ENCODE measurements at regions not wholly inside any gene's neighbourhood (a gene's known extent, or its start where the extent isn't known, plus 50 kb on each side); places are given as distances from the start of the nearest gene placed in this dataset.
"Not testable (repeated sequence)": the region's sequence is repeated elsewhere in the genome, so short reads cannot be mapped to it uniquely, and the experiment has no call there.

DNA sequence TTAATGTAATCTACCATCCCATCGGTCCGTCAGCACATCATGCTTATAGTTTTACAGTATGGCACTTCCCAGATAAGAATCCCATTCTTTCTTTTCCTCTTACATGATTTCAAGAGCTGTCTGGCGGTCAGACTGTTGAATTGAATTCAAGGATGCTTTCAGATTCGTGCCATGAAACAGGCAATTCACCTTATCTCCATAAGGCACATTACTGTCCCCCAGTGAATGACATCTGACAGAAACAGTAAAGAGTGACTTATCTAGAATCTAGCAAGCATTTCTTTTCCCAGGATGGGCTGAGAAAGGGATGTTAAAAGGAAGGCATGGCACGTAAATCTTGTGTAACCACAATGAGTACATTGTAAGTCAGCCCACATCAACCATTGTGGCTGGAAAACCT is 61.1 kb upstream of the SEM1 start:
- DNase-seq, result no peak

DNA sequence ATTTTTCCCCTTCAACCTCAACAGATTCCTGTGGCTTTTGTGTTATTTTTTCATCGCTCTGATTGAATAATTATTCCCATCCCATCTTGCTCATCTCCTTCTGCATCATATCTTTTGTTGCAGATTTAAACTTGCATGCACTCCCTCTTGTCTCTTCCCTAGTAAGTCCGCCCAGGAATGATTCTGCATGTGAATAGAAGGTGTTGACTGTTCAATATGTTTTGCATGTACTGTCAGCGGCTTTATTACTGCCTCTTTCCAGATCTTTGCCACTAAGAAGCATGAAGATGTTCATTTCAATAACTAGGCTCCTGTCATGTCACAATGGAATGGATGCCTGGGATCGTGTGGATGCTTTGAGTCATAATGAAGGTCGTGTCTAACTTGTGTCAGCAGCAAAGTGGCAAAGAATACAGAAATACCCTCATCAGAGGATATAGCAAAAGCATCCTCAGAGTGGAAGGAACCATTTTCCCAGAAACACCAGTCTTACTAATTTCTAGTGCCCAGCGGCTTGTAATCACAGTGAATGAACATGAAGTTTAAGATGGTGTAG is 62.6 kb upstream of the SEM1 start:
- DNase-seq, result no peak

DNA sequence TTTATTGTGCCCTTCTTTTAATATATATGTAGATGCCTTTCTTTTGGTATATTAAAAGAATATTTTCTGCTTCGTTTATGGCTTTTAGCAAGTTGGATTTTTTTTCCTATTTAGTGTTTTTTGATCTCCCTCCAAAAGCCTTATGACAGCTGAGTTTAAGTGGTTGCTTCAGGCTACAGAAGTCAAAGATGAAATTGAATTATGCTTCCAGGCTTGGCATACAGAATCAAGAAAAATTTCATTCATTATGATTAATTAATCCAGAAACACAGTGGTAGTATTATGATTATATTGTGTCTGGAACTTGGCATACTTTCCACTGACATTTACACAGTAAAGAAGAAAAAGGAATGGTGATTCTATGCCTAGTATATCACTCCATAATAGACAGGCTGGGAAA is 63.8 kb upstream of the SEM1 start:
- DNase-seq, result no peak

DNA sequence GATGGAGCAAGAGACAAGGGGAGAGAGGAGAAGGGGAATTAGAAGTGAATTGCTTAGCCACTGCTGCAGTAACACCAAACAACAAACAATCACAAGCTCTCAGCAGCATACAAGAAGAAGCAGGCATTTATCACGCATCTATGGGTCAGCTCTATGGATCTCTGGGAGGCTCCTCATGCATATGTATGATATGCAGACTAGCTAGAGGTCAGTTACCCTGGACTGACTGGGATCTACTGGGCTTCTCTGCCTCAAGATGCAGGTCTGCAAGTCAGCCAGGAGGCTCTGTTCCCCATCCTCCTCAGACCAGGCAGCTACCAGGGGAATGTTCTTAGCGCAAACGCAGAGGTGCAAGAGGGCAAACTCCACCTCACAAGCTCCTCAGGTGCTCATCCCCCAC is 64.7 kb upstream of the SEM1 start:
- no peak for DNase-seq

DNA sequence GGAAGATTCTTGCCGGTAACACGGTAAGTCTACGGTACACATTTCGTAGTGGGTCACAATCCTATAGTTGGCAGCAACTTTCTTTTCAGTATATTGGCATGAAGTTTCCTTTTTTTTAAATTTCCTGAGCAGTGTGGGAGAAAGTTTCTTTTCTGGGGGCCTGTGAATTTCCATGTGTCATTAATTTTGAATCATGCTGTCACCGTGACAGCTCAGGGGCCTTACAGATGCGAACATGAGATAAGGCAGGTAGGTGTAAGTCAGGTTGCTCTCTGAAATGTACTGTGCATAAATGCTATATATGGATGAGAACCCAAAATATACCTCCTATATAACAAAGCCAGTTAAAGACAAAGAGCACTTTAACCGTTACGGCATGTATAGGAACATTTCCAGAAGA is 65.4 kb upstream of the SEM1 start:
- no peak for DNase-seq

DNA sequence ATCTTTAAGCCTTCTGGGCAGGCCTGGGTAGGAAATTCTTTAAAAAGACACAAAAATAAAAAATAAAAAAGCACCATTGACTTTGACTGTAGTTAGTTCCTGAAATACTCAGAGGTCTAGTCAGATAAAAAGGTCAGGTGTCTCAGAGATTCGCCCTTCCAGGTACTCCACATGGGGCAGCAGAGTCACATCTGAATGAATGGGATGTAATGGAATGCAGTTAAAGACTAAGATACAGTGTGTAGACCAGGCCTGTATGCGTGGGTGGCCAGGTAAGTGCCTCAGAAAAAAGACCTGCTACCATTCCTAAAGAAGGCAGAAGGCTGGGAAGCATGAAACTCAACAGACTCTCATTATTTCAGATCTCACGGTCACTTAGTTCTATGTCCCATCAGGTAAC is 68.6 kb upstream of the SEM1 start:
- DNase-seq, result no peak

DNA sequence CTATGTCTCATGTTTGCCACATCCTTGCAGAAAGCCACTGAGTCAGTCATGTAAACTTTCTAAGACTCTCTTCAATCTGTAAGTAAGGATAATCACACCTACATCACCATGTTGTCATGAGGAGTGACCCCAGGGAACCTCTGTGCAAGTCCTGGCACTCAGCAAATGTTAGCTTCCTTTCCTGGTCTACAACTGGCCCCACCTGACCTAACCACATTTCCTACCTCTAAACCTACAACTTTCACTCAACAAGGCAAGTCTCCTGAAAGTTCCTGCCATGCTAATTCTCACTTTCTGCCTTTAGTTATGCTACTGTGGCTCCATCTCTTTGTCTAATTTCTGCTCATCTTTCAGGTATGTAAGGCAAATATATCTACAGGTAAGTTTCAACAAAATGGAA is 72.3 kb upstream of the SEM1 start:
- DNase-seq, result no peak

DNA sequence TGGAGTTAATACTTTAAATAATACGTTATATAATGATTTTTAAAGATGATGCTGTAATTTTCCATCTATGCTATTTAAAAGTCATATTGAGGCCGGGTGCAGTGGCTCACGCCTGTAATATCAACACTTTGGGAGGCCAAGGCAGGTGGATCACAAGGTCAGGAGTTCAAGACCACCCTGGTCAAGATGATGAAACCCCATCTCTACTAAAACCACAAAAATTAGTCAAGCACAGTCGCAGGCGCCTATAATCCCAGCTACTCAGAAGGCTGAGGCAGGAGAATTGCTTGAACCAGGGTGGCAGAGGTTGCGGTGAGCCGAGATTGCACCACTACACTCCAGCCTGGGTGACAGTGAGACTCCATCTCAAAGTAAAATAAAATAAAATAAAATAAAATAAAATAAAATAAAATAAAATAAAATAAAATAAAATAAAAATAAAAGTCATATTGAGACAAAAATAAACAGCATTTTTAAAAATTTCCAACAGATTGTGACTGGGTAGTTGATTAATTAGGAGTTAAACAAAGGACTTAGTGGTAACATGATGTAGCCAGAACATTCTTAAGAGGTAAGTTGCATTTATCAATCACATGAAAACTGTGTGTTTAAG is 73.1 kb upstream of the SEM1 start:
- not testable (repeated sequence) for DNase-seq

DNA sequence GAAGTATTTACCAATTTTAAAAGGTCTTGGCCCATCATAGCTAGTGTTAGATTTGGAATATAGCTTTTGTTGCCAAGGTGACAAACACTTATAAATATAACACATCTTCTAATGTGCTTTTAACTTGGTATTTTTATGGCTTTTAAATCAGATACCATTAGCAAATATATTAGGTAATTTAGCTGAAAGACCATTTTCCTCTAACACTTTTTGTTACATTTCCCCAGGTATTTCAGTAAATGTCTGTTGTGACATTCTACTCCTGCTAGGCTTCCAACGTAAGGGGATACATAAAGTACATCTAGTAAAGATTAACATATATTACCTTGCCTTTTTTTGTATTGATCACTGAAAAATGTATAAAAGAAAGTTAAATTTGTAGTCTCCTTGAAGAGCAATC is 75.0 kb upstream of the SEM1 start:
- no peak for DNase-seq

DNA sequence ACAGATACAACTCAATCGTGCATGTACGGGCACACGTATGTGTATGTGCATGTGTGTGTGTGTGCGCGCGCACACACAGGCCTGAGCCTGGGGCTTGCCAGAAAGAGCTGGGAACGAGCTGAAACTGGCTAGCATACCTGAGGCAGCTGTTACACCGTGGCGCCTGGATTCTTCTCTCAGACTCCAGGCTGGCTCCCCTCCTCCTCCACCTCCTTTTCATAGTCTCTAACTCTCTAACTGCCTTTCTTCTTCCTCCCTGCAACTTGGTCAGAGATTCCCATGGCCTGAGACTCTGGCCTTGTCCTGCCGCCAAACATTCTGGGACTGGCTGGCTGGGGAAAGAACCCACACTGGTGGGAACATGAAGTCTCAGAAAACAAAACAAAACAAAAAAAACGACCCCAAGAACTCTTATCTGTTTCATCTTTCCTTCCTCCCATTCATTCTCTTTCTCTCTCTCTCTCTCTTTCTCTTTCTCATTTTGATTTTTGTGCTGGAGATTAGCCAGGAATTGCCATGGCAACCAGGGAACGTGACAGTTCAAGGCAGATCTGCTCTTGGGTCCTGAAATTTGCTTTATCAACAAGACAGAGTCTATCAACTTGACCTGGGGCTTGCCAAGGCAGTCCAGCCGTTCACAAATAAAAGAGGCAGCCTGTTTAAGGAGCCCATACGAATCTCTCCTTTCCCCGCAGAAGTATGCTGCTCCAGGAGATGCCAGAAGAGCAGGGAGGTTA is 76.8 kb upstream of the SEM1 start:
- no peak for DNase-seq

DNA sequence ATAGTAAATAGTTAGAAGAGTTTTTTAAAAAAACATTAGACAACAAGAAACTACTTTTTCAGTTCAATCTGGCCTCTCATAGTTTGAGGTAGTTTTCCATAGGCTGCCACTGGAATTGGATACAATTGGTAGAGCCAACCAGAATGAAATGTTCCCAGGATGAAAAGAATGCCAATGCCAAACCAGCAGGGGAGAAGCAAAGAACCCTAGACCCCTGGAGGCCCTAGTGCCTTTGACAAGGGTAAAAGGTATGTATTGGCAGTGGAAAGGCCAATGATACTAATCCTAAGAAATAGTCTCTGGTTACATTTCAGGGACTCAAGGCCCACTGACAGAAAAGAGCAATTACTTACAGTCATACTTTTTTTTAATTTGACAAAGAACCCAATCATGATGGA is 77.4 kb upstream of the SEM1 start:
- DNase-seq, result no peak

DNA sequence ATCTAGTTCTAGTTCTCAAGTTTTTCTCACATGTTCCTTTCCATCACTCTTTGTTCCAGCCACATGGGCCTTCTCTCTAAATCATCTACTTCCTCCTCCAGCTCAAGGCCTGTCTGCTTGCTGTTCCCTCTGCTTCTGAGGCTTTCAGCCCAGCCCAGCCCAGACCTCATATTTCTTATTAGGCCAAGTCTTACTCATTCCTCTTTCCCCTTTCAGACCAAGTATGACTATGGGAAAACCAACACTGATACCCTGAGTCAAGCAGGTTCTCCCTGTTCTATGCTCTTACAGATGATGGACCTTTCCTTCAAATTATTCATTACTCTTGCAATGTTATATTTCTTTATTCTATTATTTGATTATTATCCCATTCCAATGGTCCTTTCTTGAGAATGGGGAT is 80.3 kb upstream of the SEM1 start:
- DNase-seq, result no peak

DNA sequence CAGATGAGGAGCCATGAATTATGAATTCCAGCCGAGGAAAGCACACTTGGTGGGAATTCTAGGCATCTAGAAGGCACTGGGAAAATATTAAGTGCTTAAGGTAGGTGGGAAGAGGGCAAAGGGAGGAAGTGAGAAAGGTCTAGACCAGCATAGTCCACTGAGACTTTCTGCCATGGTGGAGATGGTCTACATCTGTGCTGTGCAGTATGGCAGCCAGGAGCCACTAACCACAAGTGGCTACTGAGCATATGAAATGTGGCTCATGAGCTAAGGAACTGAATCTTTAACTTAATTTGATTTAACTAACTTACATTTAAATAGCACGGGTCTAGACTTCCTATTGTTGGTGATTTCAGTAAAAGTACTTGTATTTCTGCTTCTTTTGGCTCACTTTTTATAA is 82.5 kb upstream of the SEM1 start:
- no peak for DNase-seq

DNA sequence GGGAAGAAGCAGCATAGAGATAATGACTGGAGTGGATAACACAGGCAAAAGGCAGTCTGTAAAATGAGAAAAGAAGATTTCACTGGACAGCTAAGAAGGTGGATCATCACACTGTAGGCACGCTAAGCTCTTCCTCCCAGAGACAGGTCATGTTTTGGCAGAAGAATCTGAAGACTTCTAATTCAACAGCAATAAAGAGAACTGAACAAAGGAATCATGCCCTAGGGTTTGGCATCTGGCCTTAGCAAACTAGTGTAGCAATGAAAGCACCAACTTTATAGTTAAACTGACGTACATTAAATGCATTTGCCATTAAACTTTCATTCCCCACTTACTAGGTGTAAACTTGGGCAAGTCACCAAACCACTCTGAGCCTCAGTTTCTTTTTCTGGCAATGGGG is 84.4 kb upstream of the SEM1 start:
- no peak for DNase-seq

DNA sequence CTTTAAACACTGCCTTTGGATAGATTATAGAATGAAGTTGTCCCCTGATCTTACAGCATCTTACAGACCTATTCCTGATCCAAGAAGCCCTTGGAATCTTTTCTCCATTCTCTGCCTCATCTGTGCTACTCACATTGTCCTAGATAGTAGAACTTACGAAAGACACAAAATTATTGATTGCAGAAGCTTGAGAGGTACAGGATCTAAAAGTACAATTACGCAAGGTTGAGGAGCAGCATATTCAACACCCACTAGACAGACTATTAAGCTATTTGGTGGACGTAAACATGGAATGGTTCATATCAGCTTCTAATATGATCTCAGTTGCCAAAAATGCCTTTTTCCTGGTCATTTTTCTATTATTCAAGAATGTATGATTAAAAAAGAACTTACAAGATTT is 90.5 kb upstream of the SEM1 start:
- no peak for DNase-seq

DNA sequence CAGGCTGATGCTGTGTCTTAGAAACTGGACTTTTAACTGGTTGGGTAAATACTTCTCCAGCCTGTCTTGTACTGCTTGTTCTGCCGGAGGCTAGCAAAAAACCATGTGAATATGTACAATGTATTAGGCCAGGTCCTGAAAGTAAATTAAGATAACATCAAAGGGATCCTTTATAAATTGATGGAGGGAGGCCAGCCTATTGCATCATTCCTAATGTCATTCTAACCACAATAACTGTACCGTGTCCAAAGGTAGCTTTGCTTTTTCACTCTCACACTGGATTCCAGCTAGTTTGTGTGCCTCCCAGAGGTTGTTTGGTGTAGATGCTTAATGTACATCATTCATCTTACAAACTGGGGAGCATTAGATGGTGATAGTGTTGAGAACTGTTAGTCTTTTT is 91.2 kb upstream of the SEM1 start:
- DNase-seq, result no peak

DNA sequence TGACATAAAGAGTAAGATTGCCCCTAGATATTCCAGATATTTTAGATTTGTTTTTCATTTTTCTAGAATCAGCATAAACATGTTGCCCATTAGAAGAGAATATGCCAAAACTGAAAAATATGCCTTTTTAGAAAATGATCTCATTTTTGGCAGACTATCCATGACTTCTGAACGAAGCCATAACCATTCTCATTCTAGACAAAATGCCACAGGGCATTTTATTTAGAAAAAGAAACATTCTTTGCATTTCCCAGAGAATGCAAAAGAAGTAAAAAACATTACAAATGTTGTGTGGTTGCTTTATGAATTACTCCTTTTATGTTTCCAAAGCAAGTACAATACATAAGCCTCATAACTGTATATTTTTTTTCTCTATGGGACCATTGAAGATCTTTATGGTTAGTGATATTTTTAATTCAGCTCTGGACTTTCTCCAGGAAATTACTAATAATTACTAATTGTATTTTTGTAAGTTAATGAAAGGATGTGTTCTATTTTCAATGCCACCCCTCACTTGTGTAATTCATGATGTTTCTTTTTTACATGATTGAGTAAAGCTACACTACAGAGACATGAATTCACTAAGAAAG is 109.6 kb upstream of the SEM1 start:
- DNase-seq, result no peak

DNA sequence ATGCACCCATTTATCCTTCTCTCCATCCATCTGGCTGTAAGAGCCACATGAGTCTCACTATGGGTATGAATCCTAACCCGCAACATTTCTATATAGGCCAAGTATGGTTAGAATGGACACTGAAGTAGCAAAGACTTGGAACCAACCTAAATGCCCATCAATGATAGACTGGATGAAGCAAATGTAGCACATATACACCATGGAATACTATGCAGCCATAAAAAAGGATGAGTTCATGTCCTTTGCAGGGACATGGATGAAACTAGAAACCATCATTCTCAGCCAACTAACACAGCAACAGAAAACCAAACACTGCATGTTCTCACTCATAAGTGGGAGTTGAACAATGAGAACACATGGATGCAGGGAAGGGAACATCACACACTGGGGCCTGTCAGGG is 111.5 kb upstream of the SEM1 start:
- not testable (repeated sequence) for DNase-seq

DNA sequence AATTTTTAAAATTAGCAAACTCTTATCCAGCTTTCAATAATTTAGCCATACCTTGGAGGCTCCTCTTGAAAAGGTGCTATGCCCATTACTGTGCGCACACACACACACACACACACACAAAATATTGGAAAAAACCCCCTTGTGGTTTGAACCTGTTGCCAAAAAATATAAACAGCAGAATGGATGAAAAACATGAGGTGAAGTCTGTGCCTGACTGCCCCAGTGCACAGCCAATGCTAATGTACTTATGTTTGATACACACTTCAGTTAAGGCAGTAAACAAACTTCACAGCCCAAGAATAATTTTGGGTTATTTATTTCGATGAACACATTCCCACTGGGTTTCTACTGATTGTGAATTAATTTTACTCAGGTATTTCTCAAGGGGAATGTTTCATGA is 113.2 kb upstream of the SEM1 start:
- peak; percentile 58 for DNase-seq

DNA sequence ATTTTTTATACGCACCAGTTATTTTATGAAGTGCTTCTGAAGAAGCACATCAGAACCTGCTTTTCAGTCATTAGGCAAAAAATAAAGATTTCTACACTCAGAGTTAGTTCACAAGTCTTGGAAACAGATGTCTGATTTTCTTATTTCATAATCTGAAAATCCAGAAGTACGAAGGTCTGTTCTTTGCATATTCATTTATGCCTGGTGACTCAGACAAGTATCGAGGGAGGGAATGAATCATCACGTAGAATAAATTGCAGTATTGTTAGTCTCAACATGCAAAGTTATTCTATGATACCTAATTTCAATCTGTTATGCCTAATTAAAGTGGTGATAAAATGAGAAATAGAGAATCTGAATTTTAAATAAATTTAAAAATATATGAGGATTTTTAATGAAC is 113.6 kb upstream of the SEM1 start:
- peak; percentile 50 for DNase-seq

DNA sequence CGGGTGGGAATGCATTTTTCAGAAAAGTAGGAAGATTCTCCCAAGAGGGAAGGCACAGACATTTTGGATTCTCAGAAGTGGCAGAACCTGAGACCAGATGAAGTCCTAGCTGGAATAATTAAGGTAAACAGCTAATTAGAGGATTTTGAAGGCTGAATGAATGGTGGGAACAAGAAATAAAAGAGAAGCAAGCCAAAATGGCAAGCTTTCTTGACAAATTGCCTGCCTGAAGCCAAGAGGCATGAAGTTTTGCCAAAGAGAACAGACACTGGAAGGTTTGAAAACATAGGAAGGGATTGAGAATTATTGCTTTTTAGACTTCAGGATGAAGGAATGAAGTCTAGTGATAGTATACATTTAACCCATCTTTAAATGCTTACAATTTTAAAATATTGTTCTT is 115.0 kb upstream of the SEM1 start:
- no peak for DNase-seq

DNA sequence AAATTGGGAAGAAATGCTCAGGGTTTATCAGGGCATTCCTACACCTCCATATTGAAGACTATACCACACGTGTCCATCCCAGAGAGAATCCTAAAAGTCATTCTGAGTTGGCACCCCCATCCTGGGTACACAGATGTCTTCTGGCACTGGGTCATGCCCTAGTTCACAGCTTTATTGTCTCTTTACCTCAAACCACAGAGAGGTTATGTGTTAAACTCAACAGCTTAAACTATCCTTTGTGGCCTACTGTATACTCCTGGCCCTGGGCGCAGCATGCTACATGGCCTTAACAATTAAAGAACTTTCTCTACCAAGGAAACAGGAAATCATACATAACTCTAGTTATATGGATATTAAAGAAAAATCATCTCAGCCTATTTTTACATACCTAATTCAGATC is 115.6 kb upstream of the SEM1 start:
- DNase-seq, result no peak

DNA sequence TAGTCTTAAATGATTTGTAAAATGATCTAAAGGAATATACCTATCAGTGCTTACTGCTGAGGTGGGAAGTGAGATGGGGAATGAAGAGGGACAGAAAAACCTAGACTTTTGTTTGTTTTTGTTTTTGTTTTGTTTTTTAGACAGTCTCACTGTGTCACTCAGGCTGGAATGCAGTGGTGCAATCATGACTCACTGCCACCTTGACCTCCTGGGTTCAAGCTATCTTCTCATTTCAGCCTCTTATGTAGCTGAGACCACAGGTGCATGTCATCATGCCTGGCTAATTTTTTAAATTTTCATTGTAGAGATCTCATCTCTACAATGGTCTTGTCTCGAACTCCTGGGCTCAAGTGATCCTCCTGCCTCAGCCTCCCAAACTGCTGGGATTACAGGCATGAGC is 116.4 kb upstream of the SEM1 start:
- no peak for DNase-seq

DNA sequence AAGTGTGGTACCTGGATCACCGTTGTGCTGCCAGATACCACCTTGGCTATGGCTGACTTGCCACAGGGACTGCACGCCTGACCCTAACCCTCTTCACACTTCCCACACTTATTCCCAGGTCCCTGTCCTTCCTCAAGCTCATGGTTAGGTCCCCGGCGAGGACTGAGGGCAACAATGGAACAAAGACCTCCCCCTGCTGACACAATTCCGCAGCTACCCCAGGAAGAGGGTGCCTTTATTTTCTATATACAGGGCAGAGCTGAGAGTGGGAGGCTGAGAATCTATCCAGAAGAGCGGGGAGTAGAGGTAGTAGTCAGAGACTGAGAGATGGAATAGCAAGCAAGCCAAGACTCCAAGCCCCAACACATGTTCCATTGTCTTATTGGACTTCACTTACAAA is 118.1 kb upstream of the SEM1 start:
- no peak for DNase-seq

DNA sequence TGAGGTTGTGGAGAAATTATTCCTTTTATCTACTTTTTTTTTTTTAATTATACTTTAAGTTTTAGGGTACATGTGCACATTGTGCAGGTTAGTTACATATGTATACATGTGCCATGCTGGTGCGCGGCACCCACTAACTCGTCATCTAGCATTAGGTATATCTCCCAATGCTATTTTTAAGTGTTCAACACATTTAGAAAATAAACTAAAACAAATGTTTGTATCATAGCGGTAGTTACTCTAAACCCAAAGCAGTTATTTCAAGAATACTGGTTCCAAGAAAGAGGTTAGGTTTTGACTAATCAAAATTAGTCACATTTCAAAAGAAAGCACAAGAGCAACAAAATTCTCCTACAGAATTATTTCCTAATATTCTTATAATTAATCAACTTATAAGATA is 119.5 kb upstream of the SEM1 start:
- not testable (repeated sequence) for DNase-seq
